T-cell (primary cell): ENCODE measurements at regions not wholly inside any gene's neighbourhood (a gene's known extent, or its start where the extent isn't known, plus 50 kb on each side); places are given as distances from the start of the nearest gene placed in this dataset.

ENCODE experiments used
- ATAC-seq, 4 experiments: fragments of 200-7000 bp in 3 of 4; fragments of 150-1000 bp in 1 of 4; cut with Tn5 transposase; replicated peaks in 1 of 4; 1 replicate in 3 of 4; 2 replicates in 1 of 4; pipeline ENCODE4 v1.10.0; 2021; ENCODE audit warnings: moderate library complexity in 3 of 4, mild to moderate bottlenecking in 2 of 4, moderate number of reproducible peaks in 1 of 4
- CTCF ChIA-PET, 2 donors: fragments of 300-600 bp; sonication (Branson Sonifier 250); formaldehyde crosslinking; loops; one replicate each; lab custom pipeline; 2022; ENCODE audit warnings: antibody characterized with exemption in 2 of 2; lab: Charles Lee
- POLR2A ChIA-PET, 2 donors: fragments of 300-600 bp; sonication (Branson Sonifier 250); formaldehyde crosslinking; loops; one replicate each; lab custom pipeline; 2022; ENCODE audit warnings: antibody characterized with exemption in 2 of 2; lab: Charles Lee
- DNase-seq, 35 experiments: peaks; one replicate each; pipeline versions ENCODE4 v3.0.0 to v3.0.0-alpha.2; 2013 to 2023
- H3K27ac ChIP-seq: one replicate; pipeline ENCODE4 v1.5.1; 2013; ENCODE audit warnings: low read length
- H3K27me3 ChIP-seq, 2 experiments: replicated peaks in 1 of 2; 1 replicate in 1 of 2; 2 replicates in 1 of 2; pipeline versions ENCODE4 v1.6.1 to v1.7.0; 2013; ENCODE audit warnings: low read length in 1 of 2, mixed read lengths in 1 of 2; ENCODE audit not compliant: control insufficient read depth in 2 of 2, insufficient read depth in 2 of 2; ENCODE audit errors: extremely low read depth in 1 of 2
- H3K36me3 ChIP-seq, 2 donors: 1 replicate in 1 of 2; 2 replicates in 1 of 2; pipeline versions ENCODE4 v1.6.1 to v1.7.0; 2013; ENCODE audit warnings: low read length in 1 of 2; ENCODE audit not compliant: control insufficient read depth in 2 of 2, insufficient read depth in 1 of 2; ENCODE audit errors: extremely low read depth in 1 of 2
- H3K4me1 ChIP-seq, 2 experiments: 1 replicate in 1 of 2; 2 replicates in 1 of 2; pipeline versions ENCODE4 v1.6.1 to v1.7.0; 2013; ENCODE audit warnings: low read length in 2 of 2, mixed read lengths in 1 of 2; ENCODE audit not compliant: insufficient read depth in 2 of 2, control insufficient read depth in 1 of 2; ENCODE audit errors: extremely low read depth in 1 of 2
- H3K4me3 ChIP-seq, 2 donors: 1 replicate in 1 of 2; 2 replicates in 1 of 2; pipeline versions ENCODE4 v1.5.1 to v1.7.0; 2013; ENCODE audit warnings: mild to moderate bottlenecking in 2 of 2, low read length in 1 of 2, moderate library complexity in 1 of 2; ENCODE audit not compliant: control insufficient read depth in 1 of 2; ENCODE audit errors: extremely low read depth in 1 of 2
- H3K9me3 ChIP-seq: 2 replicates; pipeline ENCODE4 v1.7.0; 2013
- H3K27ac Mint-ChIP-seq, 2 donors: one replicate each; pipeline ENCODE4 v1.8.0; 2020 to 2021; ENCODE audit warnings: mild to moderate bottlenecking in 2 of 2, mixed read lengths in 2 of 2
- H3K27me3 Mint-ChIP-seq, 2 donors: one replicate each; pipeline ENCODE4 v1.8.0; 2021 to 2022; ENCODE audit warnings: mixed read lengths in 2 of 2
- H3K36me3 Mint-ChIP-seq: one replicate; pipeline ENCODE4 v1.8.0; 2021; ENCODE audit warnings: mixed read lengths
- H3K4me1 Mint-ChIP-seq, 3 donors: one replicate each; pipeline ENCODE4 v1.8.0; 2020 to 2022; ENCODE audit warnings: mixed read lengths in 3 of 3, mild to moderate bottlenecking in 1 of 3
- H3K4me3 Mint-ChIP-seq, 3 donors: one replicate each; pipeline ENCODE4 v1.8.0; 2020 to 2022; ENCODE audit warnings: mild to moderate bottlenecking in 3 of 3, mixed read lengths in 3 of 3, moderate library complexity in 3 of 3
- H3K9me3 Mint-ChIP-seq, 3 donors: one replicate each; pipeline ENCODE4 v1.8.0; 2020 to 2022; ENCODE audit warnings: mixed read lengths in 3 of 3
- WGBS: methylation state at CpG from one replicate; pipeline ENCODE4 v1.1.5; 2013; ENCODE audit warnings: missing lambda C conversion rate; ENCODE audit not compliant: insufficient coverage; 5-methylcytosine and 5-hydroxymethylcytosine counted together

GRCh38 chr1:189597083-189597482 lies 880.6 kb downstream of the BRINP3 start:
- H3K36me3 ChIP-seq, result no peaks in the 10 kb centered on the region
- H3K4me3 ChIP-seq, result no peak overlapping the region
- H3K27ac ChIP-seq, result no peak overlapping the region
- 100% methylated on average over 1 of the region's 3 CpGs for WGBS
- H3K9me3 Mint-ChIP-seq, result peaks cover 3 to 21% (median 18%) of the 10 kb centered on the region in 3 donors
- H3K27me3 ChIP-seq, result no peaks in the 10 kb centered on the region
- H3K4me3 Mint-ChIP-seq, result no peak overlapping the region
- CTCF ChIA-PET, result no interaction called here
- no peaks in the 10 kb centered on the region for H3K36me3 Mint-ChIP-seq
- H3K27ac Mint-ChIP-seq, result no peak overlapping the region
- no peaks in the 10 kb centered on the region for H3K9me3 ChIP-seq
- H3K27me3 Mint-ChIP-seq, result no peaks in the 10 kb centered on the region
- no peaks in the 10 kb centered on the region for H3K4me1 ChIP-seq
- no peak for DNase-seq
- ATAC-seq, result no peak
- no peaks in the 10 kb centered on the region for H3K4me1 Mint-ChIP-seq
- POLR2A ChIA-PET, result no interaction called here

- Histone ChIP-seq H3K4me1 (no peaks in the 10 kb centered on the region), H3K9me3 (no peaks in the 10 kb centered on the region), H3K27me3 (no peaks in the 10 kb centered on the region), H3K27ac (no peak overlapping the region), H3K4me3 (no peak overlapping the region), H3K36me3 (no peaks in the 10 kb centered on the region)
- ATAC-seq (no peak), DNase-seq (no peak)
- POLR2A ChIA-PET, result no interaction called here
- Mint-ChIP-seq H3K27ac (no peak overlapping the region), H3K36me3 (no peaks in the 10 kb centered on the region), H3K9me3 (peaks cover 5 to 15% (median 5%) of the 10 kb centered on the region in 3 donors), H3K27me3 (no peaks in the 10 kb centered on the region), H3K4me3 (no peak overlapping the region), H3K4me1 (no peaks in the 10 kb centered on the region)
- CTCF ChIA-PET, result no interaction called here
- no CpG with 5 or more reads among the region's 2 CpGs for WGBS
Observed at GRCh38 chr1:189605226-189605625, 872.4 kb downstream of the BRINP3 start.

- WGBS, result no CpG with 5 or more reads among the region's 6 CpGs
- CTCF ChIA-PET, result no interaction called here
- Mint-ChIP-seq H3K4me1 (no peaks in the 10 kb centered on the region), H3K36me3 (no peaks in the 10 kb centered on the region), H3K9me3 (peaks cover 5 to 15% (median 5%) of the 10 kb centered on the region in 3 donors), H3K4me3 (no peak overlapping the region), H3K27ac (no peak overlapping the region), H3K27me3 (no peaks in the 10 kb centered on the region)
- POLR2A ChIA-PET, result no interaction called here
- H3K9me3 ChIP-seq, result no peaks in the 10 kb centered on the region
- DNase-seq (no peak), ATAC-seq (no peak)
- no peak overlapping the region for H3K27ac ChIP-seq
- H3K4me1 ChIP-seq, result no peaks in the 10 kb centered on the region
- H3K27me3 ChIP-seq, result no peaks in the 10 kb centered on the region
- no peak overlapping the region for H3K4me3 ChIP-seq
- H3K36me3 ChIP-seq, result no peaks in the 10 kb centered on the region
Observed at GRCh38 chr1:189606047-189606446, 871.6 kb downstream of the BRINP3 start.

DNA sequence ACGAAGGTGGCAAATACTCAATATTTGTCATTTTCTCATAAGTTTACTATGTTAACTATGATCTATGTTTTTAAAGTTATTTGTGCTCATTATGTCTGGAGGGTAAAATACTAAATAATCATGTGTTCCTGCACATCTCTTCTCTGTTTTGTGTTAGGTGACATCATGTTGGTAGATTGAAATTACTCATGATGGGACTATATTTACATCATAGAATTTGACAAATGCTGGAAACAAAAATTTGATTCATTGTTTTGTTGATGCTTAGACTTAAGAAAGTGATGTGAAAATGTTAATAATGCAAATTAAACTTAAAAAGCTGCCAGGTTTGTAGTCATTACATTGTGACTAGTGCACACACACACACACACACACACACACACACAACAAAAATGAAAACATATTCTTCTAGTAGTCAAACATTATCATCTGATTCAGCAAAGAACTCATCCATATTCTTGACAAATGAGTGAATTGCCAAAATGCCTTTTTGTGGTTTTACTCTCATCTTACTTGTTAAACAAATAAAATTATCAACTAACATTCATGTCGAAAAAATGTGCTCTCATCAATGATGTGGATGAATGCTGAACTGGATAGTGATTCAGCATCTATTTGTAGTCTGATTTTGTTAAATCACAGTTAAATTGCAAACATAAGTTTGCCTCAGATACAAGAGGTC lies 870.7 kb downstream of the BRINP3 start:
- no peaks in the 10 kb centered on the region for H3K36me3 Mint-ChIP-seq
- H3K36me3 ChIP-seq, result no peaks in the 10 kb centered on the region
- no peaks in the 10 kb centered on the region for H3K27me3 Mint-ChIP-seq
- DNase-seq, result no peak
- no peak overlapping the region for H3K4me3 Mint-ChIP-seq
- no peaks in the 10 kb centered on the region for H3K4me1 ChIP-seq
- ChIA-PET POLR2A (no interaction called here), CTCF (no interaction called here)
- H3K4me1 Mint-ChIP-seq, result no peaks in the 10 kb centered on the region
- no peaks in the 10 kb centered on the region for H3K9me3 ChIP-seq
- H3K27ac ChIP-seq, result no peak overlapping the region
- no peak overlapping the region for H3K4me3 ChIP-seq
- H3K27ac Mint-ChIP-seq, result no peak overlapping the region
- ATAC-seq, result no peak
- H3K27me3 ChIP-seq, result no peaks in the 10 kb centered on the region
- no CpG with 5 or more reads among the region's 2 CpGs for WGBS
- H3K9me3 Mint-ChIP-seq, result peaks cover 3 to 15% (median 5%) of the 10 kb centered on the region in 3 donors

GRCh38 chr1:189607477-189608096 lies 870.1 kb downstream of the BRINP3 start:
- ChIA-PET POLR2A (no interaction called here), CTCF (no interaction called here)
- Histone ChIP-seq H3K27me3 (no peaks in the 10 kb centered on the region), H3K9me3 (no peaks in the 10 kb centered on the region), H3K27ac (no peak overlapping the region), H3K36me3 (no peaks in the 10 kb centered on the region), H3K4me1 (no peaks in the 10 kb centered on the region), H3K4me3 (no peak overlapping the region)
- no CpG with 5 or more reads among the region's 1 CpG for WGBS
- H3K27ac Mint-ChIP-seq, result no peak overlapping the region
- DNase-seq (no peak), ATAC-seq (no peak)
- no peak overlapping the region for H3K4me3 Mint-ChIP-seq
- H3K9me3 Mint-ChIP-seq, result peaks cover 3 to 15% (median 5%) of the 10 kb centered on the region in 3 donors
- no peaks in the 10 kb centered on the region for H3K27me3 Mint-ChIP-seq
- H3K4me1 Mint-ChIP-seq, result no peaks in the 10 kb centered on the region
- H3K36me3 Mint-ChIP-seq, result no peaks in the 10 kb centered on the region

DNA sequence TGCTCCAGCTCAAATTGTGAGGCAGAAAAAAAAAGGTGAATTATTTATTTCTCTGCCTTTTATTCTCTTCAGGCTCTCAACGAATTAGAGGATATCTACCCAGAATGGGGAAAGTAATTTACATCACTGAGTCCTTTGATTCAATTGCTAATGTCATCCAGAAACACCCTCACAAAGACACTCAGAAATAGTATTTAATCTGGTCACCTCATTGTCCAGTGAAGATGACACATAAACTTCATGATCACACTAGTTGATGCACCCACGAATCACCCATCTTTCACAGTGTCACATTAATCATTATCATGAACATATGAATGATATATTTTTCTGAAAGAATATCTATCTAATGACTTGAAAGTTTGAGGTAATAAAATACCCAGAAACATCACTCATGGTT lies 868.5 kb downstream of the BRINP3 start:
- Histone ChIP-seq H3K4me1 (no peaks in the 10 kb centered on the region), H3K9me3 (no peaks in the 10 kb centered on the region), H3K27me3 (no peaks in the 10 kb centered on the region), H3K36me3 (no peaks in the 10 kb centered on the region), H3K27ac (no peak overlapping the region), H3K4me3 (no peak overlapping the region)
- no peaks in the 10 kb centered on the region for H3K4me1 Mint-ChIP-seq
- no peak for ATAC-seq
- no peaks in the 10 kb centered on the region for H3K27me3 Mint-ChIP-seq
- ChIA-PET CTCF (no interaction called here), POLR2A (no interaction called here)
- no peak overlapping the region for H3K27ac Mint-ChIP-seq
- peaks cover 3 to 6% (median 5%) of the 10 kb centered on the region in 3 donors for H3K9me3 Mint-ChIP-seq
- WGBS, result no CpG with 5 or more reads among the region's 2 CpGs
- DNase-seq, result no peak
- H3K4me3 Mint-ChIP-seq, result no peak overlapping the region
- H3K36me3 Mint-ChIP-seq, result no peaks in the 10 kb centered on the region
